ENCODE measurements at regions not wholly inside any gene's neighbourhood (a gene's known extent, or its start where the extent isn't known, plus 50 kb on each side); places are given as distances from the start of the nearest gene placed in this dataset.
"Not testable (repeated sequence)": the region's sequence is repeated elsewhere in the genome, so short reads cannot be mapped to it uniquely, and the experiment has no call there.

DNA sequence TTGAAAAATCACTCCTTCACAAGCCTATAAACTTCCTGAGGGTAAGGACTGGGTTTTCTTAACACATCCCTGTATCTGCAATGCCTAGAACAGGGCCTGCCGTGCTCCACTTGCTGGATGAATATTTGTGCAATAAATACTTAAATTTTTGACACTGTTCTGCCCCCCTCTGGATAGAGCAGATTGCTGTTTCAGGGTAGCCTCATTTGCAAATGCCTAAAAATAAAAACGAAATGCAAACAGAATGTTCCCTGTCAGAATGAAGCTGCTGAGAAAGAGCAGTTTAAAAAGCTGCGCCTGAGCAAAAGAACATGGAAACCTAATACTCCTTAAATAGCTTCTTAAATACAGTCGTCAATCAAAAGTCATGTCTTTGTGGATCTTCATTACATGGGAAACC, 385.3 kb downstream of the PRELID2 start:
- H3K27me3 ChIP-seq, result no peaks in the 10 kb centered on the region
- H3K4me3 ChIP-seq, result no peak overlapping the region
- intact Hi-C loops (cut with DNase I), result no loop called here
- H3K36me3 ChIP-seq (replicated peaks in 1 of 2), result no peaks in the 10 kb centered on the region
- TF ChIP-seq, protein P1, sequence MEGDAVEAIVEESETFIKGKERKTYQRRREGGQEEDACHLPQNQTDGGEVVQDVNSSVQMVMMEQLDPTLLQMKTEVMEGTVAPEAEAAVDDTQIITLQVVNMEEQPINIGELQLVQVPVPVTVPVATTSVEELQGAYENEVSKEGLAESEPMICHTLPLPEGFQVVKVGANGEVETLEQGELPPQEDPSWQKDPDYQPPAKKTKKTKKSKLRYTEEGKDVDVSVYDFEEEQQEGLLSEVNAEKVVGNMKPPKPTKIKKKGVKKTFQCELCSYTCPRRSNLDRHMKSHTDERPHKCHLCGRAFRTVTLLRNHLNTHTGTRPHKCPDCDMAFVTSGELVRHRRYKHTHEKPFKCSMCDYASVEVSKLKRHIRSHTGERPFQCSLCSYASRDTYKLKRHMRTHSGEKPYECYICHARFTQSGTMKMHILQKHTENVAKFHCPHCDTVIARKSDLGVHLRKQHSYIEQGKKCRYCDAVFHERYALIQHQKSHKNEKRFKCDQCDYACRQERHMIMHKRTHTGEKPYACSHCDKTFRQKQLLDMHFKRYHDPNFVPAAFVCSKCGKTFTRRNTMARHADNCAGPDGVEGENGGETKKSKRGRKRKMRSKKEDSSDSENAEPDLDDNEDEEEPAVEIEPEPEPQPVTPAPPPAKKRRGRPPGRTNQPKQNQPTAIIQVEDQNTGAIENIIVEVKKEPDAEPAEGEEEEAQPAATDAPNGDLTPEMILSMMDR (IDR thresholded peaks at IDR 0.05), result no peak
- no peak for TF ChIP-seq POLR2A (IDR thresholded peaks at IDR 0.05)
- 64 to 71% (median 67%) methylated on average over 4 of the region's 4 CpGs for WGBS, 4 donors
- no peaks in the 10 kb centered on the region for H3K4me1 ChIP-seq (replicated peaks in 1 of 2)
- DNase-seq, result no peak
- H3K27ac ChIP-seq, result no peak overlapping the region
- no peaks in the 10 kb centered on the region for H3K9me3 ChIP-seq (replicated peaks in 1 of 3)

DNA sequence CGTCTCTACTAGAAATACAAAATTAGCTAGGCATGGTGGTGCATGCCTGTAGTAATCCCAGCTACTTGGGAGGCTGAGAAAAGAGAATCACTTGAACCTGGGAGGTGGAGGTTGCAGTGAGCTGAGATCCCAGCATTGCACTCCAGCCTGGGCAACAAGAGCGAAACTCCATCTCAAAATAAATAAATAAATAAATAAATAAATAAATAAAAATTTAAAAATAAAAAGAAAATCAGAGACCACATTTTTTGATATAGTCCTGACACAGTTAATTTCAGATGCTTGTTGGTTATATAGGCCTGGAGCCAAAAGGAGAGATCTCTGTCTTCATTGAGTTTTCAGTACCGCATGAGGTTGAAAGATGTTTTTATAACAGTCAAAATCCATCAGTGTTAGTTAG, 388.3 kb downstream of the PRELID2 start:
- intact Hi-C loops (cut with DNase I), result not testable (repeated sequence)
- WGBS, 4 donors, result 68 to 84% (median 81%) methylated on average over 3 of the region's 3 CpGs

DNA sequence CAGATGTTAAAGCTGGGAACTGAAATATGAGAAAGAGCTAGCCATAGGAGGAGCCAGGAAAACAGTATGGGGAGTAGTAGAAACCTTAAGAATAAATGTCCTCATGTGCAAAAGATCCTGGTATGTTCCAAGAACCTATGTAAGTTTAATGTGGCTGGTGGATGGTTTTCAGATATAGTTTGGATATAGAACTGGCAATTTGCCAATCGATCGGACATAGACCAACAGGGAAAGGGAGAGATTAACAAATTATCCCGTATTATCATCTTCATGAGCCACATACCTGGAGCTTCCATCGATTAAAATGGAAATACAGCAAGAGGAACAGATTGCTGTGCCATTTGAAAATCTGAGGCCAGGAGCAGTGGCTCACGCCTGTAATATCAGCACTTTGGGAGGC, 388.7 kb downstream of the PRELID2 start:
- WGBS, 4 donors, result 74 to 87% (median 79%) methylated on average over 5 of the region's 5 CpGs
- intact Hi-C loops (cut with DNase I), result no loop called here
- no peak overlapping the region for H3K4me3 ChIP-seq
- no peaks in the 10 kb centered on the region for H3K36me3 ChIP-seq (replicated peaks in 1 of 2)
- no peaks in the 10 kb centered on the region for H3K4me1 ChIP-seq (replicated peaks in 1 of 2)
- no peak for TF ChIP-seq POLR2A (IDR thresholded peaks at IDR 0.05)
- TF ChIP-seq, protein P1 (IDR thresholded peaks at IDR 0.05), result no peak
- no peak for DNase-seq
- H3K9me3 ChIP-seq (replicated peaks in 1 of 3), result no peaks in the 10 kb centered on the region
- no peaks in the 10 kb centered on the region for H3K27me3 ChIP-seq
- no peak overlapping the region for H3K27ac ChIP-seq

More for the DNA sequence above, 388.3 kb downstream of the PRELID2 start:
- H3K36me3 ChIP-seq (replicated peaks in 1 of 2); H3K9me3 ChIP-seq (replicated peaks in 1 of 3); H3K4me1 ChIP-seq (replicated peaks in 1 of 2); H3K4me3 ChIP-seq; H3K27ac ChIP-seq; H3K27me3 ChIP-seq; DNase-seq: not testable (repeated sequence)

DNA sequence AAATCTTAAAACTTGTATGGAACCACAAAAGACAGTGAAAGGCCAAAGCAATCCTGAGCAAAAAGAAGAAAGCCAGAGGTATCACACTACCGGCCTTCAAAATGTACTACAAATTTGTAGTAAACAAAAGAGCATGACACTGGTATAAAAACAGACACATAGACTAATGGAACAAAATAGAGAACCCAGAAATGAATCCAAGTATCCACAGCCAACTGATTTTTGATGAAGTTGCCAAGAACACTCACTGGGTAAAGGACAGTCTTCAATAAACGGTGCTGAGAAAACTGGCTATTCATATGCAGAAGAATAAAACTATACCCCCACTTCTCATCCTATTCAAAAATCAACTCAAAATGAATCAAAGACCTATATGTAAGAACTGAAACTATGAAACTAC, 390.1 kb downstream of the PRELID2 start:
- H3K4me1 ChIP-seq (replicated peaks in 1 of 2), result no peaks in the 10 kb centered on the region
- no peaks in the 10 kb centered on the region for H3K9me3 ChIP-seq (replicated peaks in 1 of 3)
- WGBS, 4 donors, result 80 to 84% (median 82%) methylated on average over 2 of the region's 2 CpGs
- no peaks in the 10 kb centered on the region for H3K27me3 ChIP-seq
- no peak for TF ChIP-seq POLR2A (IDR thresholded peaks at IDR 0.05)
- no peak for DNase-seq
- no peaks in the 10 kb centered on the region for H3K36me3 ChIP-seq (replicated peaks in 1 of 2)
- H3K4me3 ChIP-seq, result no peak overlapping the region
- H3K27ac ChIP-seq, result no peak overlapping the region
- intact Hi-C loops (cut with DNase I), result no loop called here

DNA sequence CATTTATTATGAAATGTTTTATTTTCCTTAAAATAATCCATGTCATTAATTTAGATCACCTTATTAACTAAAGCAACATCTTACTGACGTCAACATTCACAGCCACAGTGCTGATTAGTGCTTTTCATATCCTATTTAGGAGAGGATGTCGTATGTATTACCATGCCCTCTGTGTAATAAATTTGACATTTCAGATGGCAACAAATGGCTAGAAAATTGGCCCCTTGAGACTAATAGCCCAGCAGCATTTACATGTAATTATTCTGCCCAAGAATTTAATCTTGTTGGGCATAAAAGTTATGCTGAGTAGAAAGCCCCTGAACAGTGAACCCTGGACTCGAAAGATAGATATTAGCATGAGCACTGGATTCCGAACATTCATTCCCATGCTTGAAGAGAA, 391.2 kb downstream of the PRELID2 start:
- intact Hi-C loops (cut with DNase I), result no loop called here
- no peak overlapping the region for H3K27ac ChIP-seq
- H3K27me3 ChIP-seq, result no peaks in the 10 kb centered on the region
- no peaks in the 10 kb centered on the region for H3K36me3 ChIP-seq (replicated peaks in 1 of 2)
- no peak overlapping the region for H3K4me3 ChIP-seq
- TF ChIP-seq, protein P1 (IDR thresholded peaks at IDR 0.05), result no peak
- TF ChIP-seq POLR2A (IDR thresholded peaks at IDR 0.05), result no peak
- no peak for DNase-seq
- no peaks in the 10 kb centered on the region for H3K9me3 ChIP-seq (replicated peaks in 1 of 3)
- no peaks in the 10 kb centered on the region for H3K4me1 ChIP-seq (replicated peaks in 1 of 2)
- 65 to 77% (median 70%) methylated on average over 4 of the region's 4 CpGs for WGBS, 4 donors
